ENCODE measurements at regions not wholly inside any gene's neighbourhood (a gene's known extent, or its start where the extent isn't known, plus 50 kb on each side); places are given as distances from the start of the nearest gene placed in this dataset.

DNA sequence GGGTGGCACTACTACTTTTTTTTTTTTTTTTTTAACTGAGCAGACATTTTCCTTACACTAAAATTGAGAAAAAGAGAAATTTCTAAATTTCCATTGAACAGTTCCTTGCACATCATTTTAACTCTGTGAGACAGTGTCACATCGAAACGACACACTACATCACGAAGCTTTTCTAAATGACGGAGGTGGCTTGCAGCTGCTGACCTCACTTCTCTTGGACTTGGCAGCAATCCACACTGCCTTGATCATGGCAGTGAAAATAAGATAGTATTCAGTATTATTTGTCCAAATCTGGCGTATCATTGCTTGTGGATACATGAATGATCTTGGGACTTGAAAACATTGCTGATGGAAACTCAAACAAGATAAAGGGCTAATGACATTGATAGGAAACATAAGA is 80.3 kb upstream of the CYYR1 start:
- DNase-seq (ENCODE audit: low read depth) = no peak

DNA sequence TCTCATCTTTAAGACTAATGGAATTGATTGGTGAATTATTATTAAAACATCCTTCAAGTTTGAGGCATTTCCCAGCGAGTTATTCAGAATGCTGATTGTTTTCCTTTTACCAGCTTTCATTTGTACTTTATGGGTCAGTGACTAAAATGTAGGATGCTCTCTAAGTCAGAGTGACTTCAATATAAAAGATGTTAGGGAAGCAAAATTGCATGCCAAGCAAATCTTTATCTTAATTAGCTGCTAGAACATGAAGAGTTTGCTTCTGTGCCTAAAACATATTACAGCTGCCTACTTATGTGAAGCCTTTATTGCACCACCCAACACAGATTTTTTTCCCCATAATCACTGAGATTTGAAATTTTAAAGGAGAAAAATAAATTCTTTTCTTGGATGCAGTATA is 79.8 kb upstream of the CYYR1 start:
- no peak for DNase-seq (ENCODE audit: low read depth)

- DNase-seq (ENCODE audit: low read depth) = no peak
Measured at GRCh38 chr21:26641062-26641461, 68.0 kb upstream of the CYYR1 start.

GRCh38 chr21:26637201-26637745 is 64.2 kb upstream of the CYYR1 start:
- no peak for DNase-seq (ENCODE audit: low read depth)

DNA sequence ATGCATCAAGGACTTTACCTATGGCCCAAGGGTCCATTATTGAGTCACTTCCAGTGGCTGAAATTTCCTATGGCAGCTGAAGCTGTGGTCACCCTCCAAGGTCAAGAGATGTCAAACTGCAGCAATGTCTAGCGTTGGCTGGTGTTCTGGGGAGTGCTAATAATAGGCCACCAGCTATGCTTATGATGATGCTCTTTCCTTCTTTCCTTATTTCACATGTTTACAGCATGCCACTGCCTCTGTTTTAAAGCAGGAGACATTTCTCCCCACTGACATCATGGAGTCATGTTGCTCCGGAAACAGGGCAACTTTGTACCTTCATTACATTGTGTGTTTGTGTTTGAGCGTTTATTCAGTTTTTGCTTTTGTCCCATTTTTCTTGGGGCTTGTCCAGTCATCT is 62.6 kb upstream of the CYYR1 start:
- no peak for DNase-seq (ENCODE audit: low read depth)

- no peak for DNase-seq (ENCODE audit: low read depth)
Measured at GRCh38 chr21:26632691-26633090, 59.6 kb upstream of the CYYR1 start.

- no peak for DNase-seq (ENCODE audit: low read depth)
Measured at GRCh38 chr21:26626187-26626586, 53.1 kb upstream of the CYYR1 start.

DNA sequence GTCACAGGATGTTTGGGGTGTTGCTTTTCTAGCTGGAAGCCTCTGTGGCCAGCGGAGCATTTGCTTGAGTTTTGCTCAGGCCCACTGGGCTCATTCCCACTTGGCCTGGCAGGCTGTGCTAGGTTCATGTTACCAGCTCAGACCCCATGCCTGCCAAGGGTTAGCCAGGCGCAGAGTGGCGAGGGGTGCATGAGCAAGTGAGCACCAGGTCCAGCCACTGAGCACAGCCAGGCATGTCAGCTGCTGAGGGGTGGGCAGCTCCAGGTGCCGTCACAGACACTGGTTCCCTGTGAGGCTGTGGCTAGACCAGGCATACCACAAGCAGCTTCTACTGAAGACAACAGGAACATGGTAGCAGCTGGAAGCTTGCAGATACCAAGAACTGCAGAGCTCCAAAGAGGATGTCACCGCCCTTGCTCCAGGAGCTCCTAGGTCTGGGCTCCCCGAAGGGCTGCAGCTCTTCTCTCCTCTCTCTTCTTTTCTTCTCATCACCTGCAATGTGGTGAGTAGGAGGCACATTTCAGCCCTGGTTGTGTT is 52.0 kb upstream of the CYYR1 start:
- DNase-seq (ENCODE audit: low read depth) = no peak

All from amniotic epithelial cell (primary cell).